Keratinocyte (primary cell): ENCODE measurements at regions not wholly inside any gene's neighbourhood (a gene's known extent, or its start where the extent isn't known, plus 50 kb on each side); places are given as distances from the start of the nearest gene placed in this dataset.

Source experiments
- EZH2 ChIP-seq: IDR thresholded peaks from one replicate; pipeline ENCODE4 v1.6.1; 2012; ENCODE audit warnings: inconsistent platforms, mild to moderate bottlenecking, low read length, moderate library complexity
- TF ChIP-seq, protein P1 (sequence below), 3 experiments: IDR thresholded peaks in 1 of 3; conservative IDR thresholded peaks in 1 of 3; optimal IDR thresholded peaks in 1 of 3; 2 replicates in 2 of 3; 3 replicates in 1 of 3; pipeline versions ENCODE3 to v1.5.1; 2011; ENCODE audit warnings: low read length in 3 of 3, mild to moderate bottlenecking in 3 of 3, moderate library complexity in 2 of 3, control low read depth in 1 of 3, inconsistent platforms in 1 of 3; ENCODE audit not compliant: insufficient read depth in 2 of 3; ENCODE audit errors: extremely low read depth in 1 of 3

DNA sequence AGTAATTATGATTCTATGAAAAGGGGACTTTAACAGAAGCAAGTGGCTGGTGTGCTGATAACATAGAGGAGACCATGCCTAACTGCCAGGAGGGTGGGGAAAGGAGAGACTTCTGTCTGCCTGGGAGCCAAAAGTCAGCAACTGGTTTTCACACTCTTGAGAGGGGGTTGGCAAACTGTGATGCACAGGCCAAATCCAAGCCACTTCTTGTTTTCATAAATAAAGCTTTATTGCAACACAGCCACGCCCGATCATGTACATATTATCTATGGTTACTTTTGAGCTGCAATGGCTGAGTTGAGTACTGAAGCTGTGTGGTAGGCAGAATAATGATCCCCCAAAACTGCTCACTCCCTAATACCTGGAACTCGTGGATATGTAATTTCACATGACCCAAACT lies 208.4 kb downstream of the LNPK start:
- TF ChIP-seq EZH2 = no peak
- TF ChIP-seq, protein P1, sequence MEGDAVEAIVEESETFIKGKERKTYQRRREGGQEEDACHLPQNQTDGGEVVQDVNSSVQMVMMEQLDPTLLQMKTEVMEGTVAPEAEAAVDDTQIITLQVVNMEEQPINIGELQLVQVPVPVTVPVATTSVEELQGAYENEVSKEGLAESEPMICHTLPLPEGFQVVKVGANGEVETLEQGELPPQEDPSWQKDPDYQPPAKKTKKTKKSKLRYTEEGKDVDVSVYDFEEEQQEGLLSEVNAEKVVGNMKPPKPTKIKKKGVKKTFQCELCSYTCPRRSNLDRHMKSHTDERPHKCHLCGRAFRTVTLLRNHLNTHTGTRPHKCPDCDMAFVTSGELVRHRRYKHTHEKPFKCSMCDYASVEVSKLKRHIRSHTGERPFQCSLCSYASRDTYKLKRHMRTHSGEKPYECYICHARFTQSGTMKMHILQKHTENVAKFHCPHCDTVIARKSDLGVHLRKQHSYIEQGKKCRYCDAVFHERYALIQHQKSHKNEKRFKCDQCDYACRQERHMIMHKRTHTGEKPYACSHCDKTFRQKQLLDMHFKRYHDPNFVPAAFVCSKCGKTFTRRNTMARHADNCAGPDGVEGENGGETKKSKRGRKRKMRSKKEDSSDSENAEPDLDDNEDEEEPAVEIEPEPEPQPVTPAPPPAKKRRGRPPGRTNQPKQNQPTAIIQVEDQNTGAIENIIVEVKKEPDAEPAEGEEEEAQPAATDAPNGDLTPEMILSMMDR (optimal IDR thresholded peaks at IDR 0.05 in 1 of 3, IDR thresholded peaks at IDR 0.05 in 1 of 3, conservative IDR thresholded peaks at IDR 0.05 in 1 of 3; ENCODE audit: extremely low read depth in 1 of 3, insufficient read depth in 2 of 3, low read length in 3 of 3) = no peak
